Endodermal cell (in vitro differentiated cells): ENCODE measurements at regions not wholly inside any gene's neighbourhood (a gene's known extent, or its start where the extent isn't known, plus 50 kb on each side); places are given as distances from the start of the nearest gene placed in this dataset.

Experiments used
- DNase-seq: peaks from one replicate; pipeline ENCODE4 v3.0.0-alpha.2; 2017
- H3K27ac ChIP-seq: 2 replicates; pipeline ENCODE4 v1.5.1; 2013; ENCODE audit warnings: mild to moderate bottlenecking, low read depth, low read length, moderate library complexity
- H3K27me3 ChIP-seq: 2 replicates; pipeline ENCODE4 v1.6.1; 2013; ENCODE audit warnings: mild to moderate bottlenecking, low read length, moderate library complexity; ENCODE audit not compliant: insufficient read depth, control insufficient read depth, poor library complexity, severe bottlenecking
- H3K36me3 ChIP-seq: 2 replicates; pipeline ENCODE4 v1.7.0; 2013; ENCODE audit warnings: mild to moderate bottlenecking, low read length, moderate library complexity; ENCODE audit not compliant: control insufficient read depth, insufficient read depth
- H3K4me1 ChIP-seq: one replicate; pipeline ENCODE4 v1.7.0; 2013; ENCODE audit warnings: low read length; ENCODE audit not compliant: control insufficient read depth, insufficient read depth
- H3K4me3 ChIP-seq: 2 replicates; pipeline ENCODE4 v1.5.1; 2013; ENCODE audit warnings: mild to moderate bottlenecking, low read length, moderate library complexity
- H3K9ac ChIP-seq: 2 replicates; pipeline ENCODE4 v1.6.1; 2013; ENCODE audit warnings: mild to moderate bottlenecking, low read length, moderate library complexity; ENCODE audit not compliant: poor library complexity, severe bottlenecking; ENCODE audit errors: extremely low read depth
- H3K9me3 ChIP-seq: 2 replicates; pipeline ENCODE4 v1.6.1; 2013; ENCODE audit warnings: mild to moderate bottlenecking, low read length, moderate library complexity; ENCODE audit not compliant: control insufficient read depth
- H3K27ac Mint-ChIP-seq: 2 replicates; pipeline ENCODE4 v1.8.0; 2020; ENCODE audit warnings: mixed read lengths
- H3K27me3 Mint-ChIP-seq: 2 replicates; pipeline ENCODE4 v1.8.0; 2021; ENCODE audit warnings: mild to moderate bottlenecking, mixed read lengths; ENCODE audit not compliant: insufficient read depth
- H3K36me3 Mint-ChIP-seq: 2 replicates; pipeline ENCODE4 v1.8.0; 2020; ENCODE audit warnings: low read depth, mixed read lengths
- H3K4me1 Mint-ChIP-seq: 2 replicates; pipeline ENCODE4 v1.8.0; 2020; ENCODE audit warnings: mixed read lengths
- H3K4me3 Mint-ChIP-seq: 2 replicates; pipeline ENCODE4 v1.8.0; 2020; ENCODE audit warnings: mild to moderate bottlenecking, moderate library complexity, mixed read lengths
- H3K9me3 Mint-ChIP-seq: 2 replicates; pipeline ENCODE4 v1.8.0; 2020; ENCODE audit warnings: mild to moderate bottlenecking, mixed read lengths
- WGBS, 2 experiments: methylation state at CpG; one replicate each; pipeline versions ENCODE4 v1.1.5 to v1.1.7; 2013; ENCODE audit warnings: missing lambda C conversion rate in 2 of 2, mixed read lengths in 1 of 2; ENCODE audit not compliant: insufficient coverage in 1 of 2, insufficient read length in 1 of 2; 5-methylcytosine and 5-hydroxymethylcytosine counted together
- TF ChIP-seq, protein P1 (sequence below): fragments of 200-600 bp; sonication (generic); conservative IDR thresholded peaks from 2 replicates; pipeline ENCODE4 v1.5.0; 2021; ENCODE audit warnings: antibody characterized with exemption, mild to moderate bottlenecking

DNA sequence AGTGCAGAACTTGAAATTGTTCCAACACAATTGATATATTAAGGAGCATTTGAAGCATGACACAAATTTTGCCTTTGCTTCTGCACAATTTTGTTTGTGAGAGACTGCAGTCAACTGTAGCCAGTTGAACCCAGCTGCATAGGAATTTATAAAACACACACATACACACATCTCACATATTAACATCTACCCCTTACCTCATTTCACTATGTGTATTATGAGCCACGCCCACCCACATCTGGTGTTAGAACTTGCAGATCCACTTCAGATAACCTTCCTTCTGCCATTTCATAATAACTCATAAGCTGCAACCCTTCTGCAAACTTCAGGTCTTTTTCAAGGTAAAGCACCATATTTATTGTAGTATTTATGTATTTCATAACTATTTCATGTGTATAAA is 188.1 kb upstream of the WDFY3 start:
- Histone ChIP-seq H3K27me3 (no peaks in the 10 kb centered on the region), H3K9me3 (no peaks in the 10 kb centered on the region), H3K27ac (no peak overlapping the region), H3K36me3 (no peaks in the 10 kb centered on the region), H3K9ac (no peak overlapping the region), H3K4me3 (no peak overlapping the region), H3K4me1 (peaks cover 8% of the 10 kb centered on the region)
- no peak for DNase-seq
- WGBS, 2 experiments = 100% methylated on average over 1 of the region's 1 CpG; no CpG with 5 or more reads in 1 of the 2 experiments
- Mint-ChIP-seq H3K36me3 (no peaks in the 10 kb centered on the region), H3K27me3 (no peaks in the 10 kb centered on the region), H3K4me3 (no peak overlapping the region), H3K9me3 (peaks cover 1% of the 10 kb centered on the region), H3K4me1 (peaks cover 22% of the 10 kb centered on the region), H3K27ac (no peak overlapping the region)
- TF ChIP-seq, protein P1, sequence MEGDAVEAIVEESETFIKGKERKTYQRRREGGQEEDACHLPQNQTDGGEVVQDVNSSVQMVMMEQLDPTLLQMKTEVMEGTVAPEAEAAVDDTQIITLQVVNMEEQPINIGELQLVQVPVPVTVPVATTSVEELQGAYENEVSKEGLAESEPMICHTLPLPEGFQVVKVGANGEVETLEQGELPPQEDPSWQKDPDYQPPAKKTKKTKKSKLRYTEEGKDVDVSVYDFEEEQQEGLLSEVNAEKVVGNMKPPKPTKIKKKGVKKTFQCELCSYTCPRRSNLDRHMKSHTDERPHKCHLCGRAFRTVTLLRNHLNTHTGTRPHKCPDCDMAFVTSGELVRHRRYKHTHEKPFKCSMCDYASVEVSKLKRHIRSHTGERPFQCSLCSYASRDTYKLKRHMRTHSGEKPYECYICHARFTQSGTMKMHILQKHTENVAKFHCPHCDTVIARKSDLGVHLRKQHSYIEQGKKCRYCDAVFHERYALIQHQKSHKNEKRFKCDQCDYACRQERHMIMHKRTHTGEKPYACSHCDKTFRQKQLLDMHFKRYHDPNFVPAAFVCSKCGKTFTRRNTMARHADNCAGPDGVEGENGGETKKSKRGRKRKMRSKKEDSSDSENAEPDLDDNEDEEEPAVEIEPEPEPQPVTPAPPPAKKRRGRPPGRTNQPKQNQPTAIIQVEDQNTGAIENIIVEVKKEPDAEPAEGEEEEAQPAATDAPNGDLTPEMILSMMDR = no peak

DNA sequence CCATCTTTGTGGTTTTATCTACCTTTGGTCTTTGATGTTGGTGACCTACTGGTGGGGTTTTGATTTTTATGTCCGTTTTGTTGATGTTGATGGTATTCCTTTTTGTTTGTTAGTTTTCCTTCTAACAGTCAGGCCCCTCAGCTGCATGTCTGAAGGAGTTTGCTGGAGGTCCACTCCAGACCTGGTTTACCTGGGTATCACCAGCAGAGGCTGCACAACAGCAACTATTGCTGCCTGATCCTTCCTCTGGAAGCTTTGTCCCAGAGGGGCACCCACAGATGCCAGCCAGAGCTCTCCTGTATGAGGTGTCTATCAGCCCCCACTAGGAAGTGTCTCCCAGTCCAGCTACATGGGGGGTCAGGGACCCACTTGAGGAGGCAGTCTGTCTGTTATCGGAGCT is 199.3 kb upstream of the WDFY3 start:
- no peak for DNase-seq
- Histone ChIP-seq H3K4me1 (no peaks in the 10 kb centered on the region), H3K27me3 (no peaks in the 10 kb centered on the region), H3K27ac (no peak overlapping the region), H3K9ac (no peak overlapping the region), H3K9me3 (no peaks in the 10 kb centered on the region), H3K4me3 (no peak overlapping the region), H3K36me3 (no peaks in the 10 kb centered on the region)
- no peaks in the 10 kb centered on the region for H3K4me1 Mint-ChIP-seq
- no peak overlapping the region for H3K27ac Mint-ChIP-seq
- no peak overlapping the region for H3K4me3 Mint-ChIP-seq
- no peaks in the 10 kb centered on the region for H3K36me3 Mint-ChIP-seq
- WGBS, 2 experiments = 83 to 90% methylated on average over 1 to 2 of the region's 2 CpGs
- peaks cover 11% of the 10 kb centered on the region for H3K9me3 Mint-ChIP-seq
- TF ChIP-seq, protein P1 = peak; percentile 53
- peaks cover 10% of the 10 kb centered on the region for H3K27me3 Mint-ChIP-seq

DNA sequence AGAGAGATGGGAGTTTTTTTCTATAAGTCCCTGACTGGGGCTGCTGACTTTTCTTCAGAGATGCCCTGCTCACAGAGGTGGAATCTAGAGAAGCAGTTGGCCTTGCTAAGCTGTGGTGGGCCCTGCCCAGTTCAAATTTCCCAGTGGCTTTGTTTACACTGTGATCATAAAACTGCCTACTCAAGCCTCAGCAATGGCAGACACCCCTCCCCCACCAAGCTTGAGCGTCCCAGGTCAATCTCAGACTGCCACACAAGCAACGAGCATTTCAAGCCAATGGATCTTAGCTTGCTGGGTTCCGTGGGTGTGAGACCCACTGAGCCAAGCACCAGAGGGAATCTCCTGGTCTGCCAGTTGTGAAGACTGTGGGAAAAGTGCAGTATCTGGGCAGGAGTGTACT is 199.8 kb upstream of the WDFY3 start:
- Mint-ChIP-seq H3K27ac (no peak overlapping the region), H3K4me3 (no peak overlapping the region), H3K36me3 (no peaks in the 10 kb centered on the region), H3K4me1 (no peaks in the 10 kb centered on the region), H3K27me3 (peaks cover 10% of the 10 kb centered on the region), H3K9me3 (peaks cover 6% of the 10 kb centered on the region)
- Histone ChIP-seq H3K9ac (no peak overlapping the region), H3K9me3 (no peaks in the 10 kb centered on the region), H3K27me3 (no peaks in the 10 kb centered on the region), H3K4me1 (no peaks in the 10 kb centered on the region), H3K36me3 (no peaks in the 10 kb centered on the region), H3K4me3 (no peak overlapping the region), H3K27ac (no peak overlapping the region)
- WGBS, 2 experiments = 89 to 90% methylated on average over 2 to 3 of the region's 3 CpGs
- DNase-seq = no peak
- TF ChIP-seq, protein P1 = no peak
